ENCODE measurements at regions not wholly inside any gene's neighbourhood (a gene's known extent, or its start where the extent isn't known, plus 50 kb on each side); places are given as distances from the start of the nearest gene placed in this dataset.

DNA sequence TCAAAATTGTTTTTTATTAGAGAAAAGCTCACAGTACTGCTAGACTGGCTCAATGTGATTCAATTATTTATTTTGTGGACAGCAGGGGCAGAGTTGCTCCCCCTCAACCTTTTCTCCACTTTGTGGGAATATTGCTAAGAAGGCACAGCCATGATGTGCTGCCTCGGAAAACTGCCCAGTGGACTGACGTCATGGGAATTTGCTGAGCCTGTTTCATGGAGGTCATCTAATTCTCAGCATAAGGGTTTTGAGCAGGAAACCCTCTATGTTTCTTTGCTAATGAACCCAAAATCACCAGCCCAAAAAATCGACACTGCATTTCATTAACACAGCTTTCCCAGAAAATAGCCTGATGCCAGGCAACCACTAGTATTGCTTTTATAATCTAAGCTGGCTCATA, 228.8 kb upstream of the FAM3C start:
- POLR2A ChIA-PET, result no interaction called here
- H3K27me3 Mint-ChIP-seq, result peaks cover 0 to 4% (median 0%) of the 10 kb centered on the region in 5 donors
- intact Hi-C loops (cut with micrococcal nuclease), result no loop called here
- no peaks in the 10 kb centered on the region for H3K4me1 ChIP-seq (ENCODE audit: control insufficient read depth in 2 of 2, insufficient read depth in 2 of 2, low read length in 2 of 2)
- no peak overlapping the region for H3K27ac ChIP-seq (ENCODE audit: low read depth, low read length)
- H3K4me3 Mint-ChIP-seq, result no peak overlapping the region
- no peaks in the 10 kb centered on the region for H3K36me3 ChIP-seq (ENCODE audit: control insufficient read depth in 2 of 3, insufficient read depth in 3 of 3, low read length in 3 of 3)
- no peaks in the 10 kb centered on the region for H3K9me3 Mint-ChIP-seq
- no peak for ATAC-seq
- H3K4me3 ChIP-seq (ENCODE audit: low read length), result no peak overlapping the region
- no peak overlapping the region for H3K27ac Mint-ChIP-seq
- no peaks in the 10 kb centered on the region for H3K9me3 ChIP-seq (ENCODE audit: control insufficient read depth in 2 of 3, low read length in 3 of 3)
- H3K27me3 ChIP-seq (ENCODE audit: control insufficient read depth in 2 of 2, insufficient read depth in 2 of 2, low read length in 2 of 2), result no peaks in the 10 kb centered on the region
- CTCF ChIA-PET, result no interaction called here
- H3K4me1 Mint-ChIP-seq, result no peaks in the 10 kb centered on the region
- DNase-seq, result no peak
- H3K36me3 Mint-ChIP-seq, result no peaks in the 10 kb centered on the region

DNA sequence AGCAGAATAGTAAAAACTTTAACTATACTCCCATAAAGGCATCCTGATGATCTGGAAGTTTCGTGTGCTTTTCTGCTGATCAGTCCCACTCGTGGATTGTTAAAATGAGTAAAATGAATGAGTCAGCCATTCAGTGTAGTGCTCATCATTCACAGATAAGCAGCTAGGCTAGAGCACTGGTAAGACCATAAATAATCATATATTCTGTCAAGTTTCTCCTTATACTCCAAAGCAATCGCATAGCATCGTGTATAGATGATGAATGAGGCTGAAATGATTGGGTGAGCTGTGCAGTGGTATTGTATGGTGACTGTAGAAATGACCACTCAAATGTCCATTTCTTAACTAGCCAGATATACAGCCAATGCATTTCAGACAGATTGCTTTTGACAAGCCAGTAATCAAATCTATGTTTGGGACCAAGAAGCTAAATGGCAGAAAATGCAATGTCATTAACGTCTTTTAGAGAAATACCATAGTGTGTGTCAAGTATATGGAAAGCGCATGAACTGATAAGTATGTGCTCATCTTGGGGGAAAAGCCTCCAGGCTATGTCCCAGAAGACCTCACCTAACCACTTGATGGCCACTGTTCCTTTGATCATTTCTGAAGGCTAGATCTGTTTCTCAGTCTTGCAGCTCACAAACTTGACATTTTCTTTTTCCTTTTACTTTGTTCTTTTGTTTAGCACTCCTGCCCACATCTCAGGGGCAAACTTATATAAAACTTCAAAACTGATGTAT, 227.2 kb upstream of the FAM3C start:
- H3K4me1 ChIP-seq (ENCODE audit: control insufficient read depth in 2 of 2, insufficient read depth in 2 of 2, low read length in 2 of 2), result no peaks in the 10 kb centered on the region
- intact Hi-C loops (cut with micrococcal nuclease), result no loop called here
- Mint-ChIP-seq H3K27me3 (no peaks in the 10 kb centered on the region), H3K36me3 (no peaks in the 10 kb centered on the region), H3K27ac (no peak overlapping the region), H3K4me3 (no peak overlapping the region), H3K4me1 (no peaks in the 10 kb centered on the region), H3K9me3 (no peaks in the 10 kb centered on the region)
- ATAC-seq, result no peak
- ChIA-PET POLR2A (no interaction called here), CTCF (no interaction called here)
- no peaks in the 10 kb centered on the region for H3K36me3 ChIP-seq (ENCODE audit: control insufficient read depth in 2 of 3, insufficient read depth in 3 of 3, low read length in 3 of 3)
- no peak overlapping the region for H3K27ac ChIP-seq (ENCODE audit: low read depth, low read length)
- H3K9me3 ChIP-seq (ENCODE audit: control insufficient read depth in 2 of 3, low read length in 3 of 3), result no peaks in the 10 kb centered on the region
- DNase-seq, result no peak
- no peak overlapping the region for H3K4me3 ChIP-seq (ENCODE audit: low read length)
- no peaks in the 10 kb centered on the region for H3K27me3 ChIP-seq (ENCODE audit: control insufficient read depth in 2 of 2, insufficient read depth in 2 of 2, low read length in 2 of 2)

DNA sequence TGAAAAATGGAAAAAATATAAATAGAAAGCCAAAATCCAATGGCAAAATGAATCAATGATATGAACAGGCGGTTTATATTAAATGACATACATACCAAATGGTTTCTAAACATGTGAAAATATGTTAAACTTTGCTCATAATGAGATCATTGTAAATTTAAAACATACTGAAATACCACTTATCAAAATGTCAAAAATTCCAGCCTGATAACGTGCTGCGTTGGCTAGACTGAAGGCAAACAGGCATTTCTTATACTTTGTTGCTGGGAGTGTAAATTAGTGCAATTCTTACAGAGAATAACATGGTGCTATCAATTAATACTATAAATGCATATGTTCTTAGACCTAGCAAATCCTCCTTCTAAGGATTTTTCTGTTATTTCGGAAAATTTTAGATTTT, 225.8 kb upstream of the FAM3C start:
- no peak for ATAC-seq
- Histone ChIP-seq H3K9me3 (ENCODE audit: control insufficient read depth in 2 of 3, low read length in 3 of 3) (no peaks in the 10 kb centered on the region), H3K4me1 (ENCODE audit: control insufficient read depth in 2 of 2, insufficient read depth in 2 of 2, low read length in 2 of 2) (no peaks in the 10 kb centered on the region), H3K4me3 (ENCODE audit: low read length) (no peak overlapping the region), H3K36me3 (ENCODE audit: control insufficient read depth in 2 of 3, insufficient read depth in 3 of 3, low read length in 3 of 3) (no peaks in the 10 kb centered on the region), H3K27ac (ENCODE audit: low read depth, low read length) (no peak overlapping the region), H3K27me3 (ENCODE audit: control insufficient read depth in 2 of 2, insufficient read depth in 2 of 2, low read length in 2 of 2) (no peaks in the 10 kb centered on the region)
- ChIA-PET CTCF (no interaction called here), POLR2A (no interaction called here)
- Mint-ChIP-seq H3K36me3 (no peaks in the 10 kb centered on the region), H3K4me1 (no peaks in the 10 kb centered on the region), H3K9me3 (peaks cover 0 to 6% (median 0%) of the 10 kb centered on the region in 11 donors), H3K4me3 (no peak overlapping the region), H3K27me3 (peaks cover 0 to 6% (median 0%) of the 10 kb centered on the region in 5 donors), H3K27ac (no peak overlapping the region)
- intact Hi-C loops (cut with micrococcal nuclease), result no loop called here
- no peak for DNase-seq

GRCh38 chr7:121620953-121621606, 225.0 kb upstream of the FAM3C start:
- Mint-ChIP-seq H3K9me3 (peaks cover 0 to 6% (median 0%) of the 10 kb centered on the region in 11 donors), H3K27me3 (peaks cover 0 to 6% (median 0%) of the 10 kb centered on the region in 5 donors)

DNA sequence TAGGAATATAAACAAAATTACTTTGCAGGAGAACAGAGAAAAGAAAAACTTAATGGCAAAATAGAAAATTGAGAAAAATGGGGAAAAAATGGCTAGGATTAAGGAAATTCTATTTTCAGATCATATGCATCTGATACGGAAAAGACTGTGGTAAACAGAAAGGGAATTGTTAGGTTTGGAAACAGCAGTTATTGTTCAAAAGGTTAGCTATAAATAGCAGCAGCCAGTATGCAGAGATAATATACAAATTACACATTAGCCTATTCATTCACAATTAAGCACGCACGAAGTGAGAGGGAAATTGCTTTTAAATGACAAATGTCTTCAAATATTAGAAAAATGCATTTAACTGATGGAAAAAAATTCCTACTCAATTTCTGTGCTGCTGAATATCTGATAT, 224.1 kb upstream of the FAM3C start:
- POLR2A ChIA-PET, result no interaction called here
- Histone ChIP-seq H3K4me3 (ENCODE audit: low read length) (no peak overlapping the region), H3K27me3 (ENCODE audit: control insufficient read depth in 2 of 2, insufficient read depth in 2 of 2, low read length in 2 of 2) (no peaks in the 10 kb centered on the region), H3K4me1 (ENCODE audit: control insufficient read depth in 2 of 2, insufficient read depth in 2 of 2, low read length in 2 of 2) (no peaks in the 10 kb centered on the region), H3K27ac (ENCODE audit: low read depth, low read length) (no peak overlapping the region), H3K9me3 (ENCODE audit: control insufficient read depth in 2 of 3, low read length in 3 of 3) (no peaks in the 10 kb centered on the region), H3K36me3 (ENCODE audit: control insufficient read depth in 2 of 3, insufficient read depth in 3 of 3, low read length in 3 of 3) (no peaks in the 10 kb centered on the region)
- no peak overlapping the region for H3K27ac Mint-ChIP-seq
- H3K4me3 Mint-ChIP-seq, result no peak overlapping the region
- no peak for DNase-seq
- no peaks in the 10 kb centered on the region for H3K36me3 Mint-ChIP-seq
- intact Hi-C loops (cut with micrococcal nuclease), result no loop called here
- ATAC-seq, result no peak
- H3K4me1 Mint-ChIP-seq, result no peaks in the 10 kb centered on the region
- CTCF ChIA-PET, result no interaction called here
- peaks cover 0 to 6% (median 0%) of the 10 kb centered on the region in 11 donors for H3K9me3 Mint-ChIP-seq
- H3K27me3 Mint-ChIP-seq, result peaks cover 0 to 6% (median 0%) of the 10 kb centered on the region in 5 donors

More at GRCh38 chr7:121620953-121621606, 225.0 kb upstream of the FAM3C start:
- intact Hi-C loops (cut with micrococcal nuclease), result no loop called here
- CTCF ChIA-PET, result no interaction called here
- Histone ChIP-seq H3K27ac (ENCODE audit: low read depth, low read length) (no peak overlapping the region), H3K4me1 (ENCODE audit: control insufficient read depth in 2 of 2, insufficient read depth in 2 of 2, low read length in 2 of 2) (no peaks in the 10 kb centered on the region), H3K27me3 (ENCODE audit: control insufficient read depth in 2 of 2, insufficient read depth in 2 of 2, low read length in 2 of 2) (no peaks in the 10 kb centered on the region), H3K9me3 (ENCODE audit: control insufficient read depth in 2 of 3, low read length in 3 of 3) (no peaks in the 10 kb centered on the region), H3K4me3 (ENCODE audit: low read length) (no peak overlapping the region), H3K36me3 (ENCODE audit: control insufficient read depth in 2 of 3, insufficient read depth in 3 of 3, low read length in 3 of 3) (no peaks in the 10 kb centered on the region)
- POLR2A ChIA-PET, result no interaction called here
- Mint-ChIP-seq H3K4me1 (no peaks in the 10 kb centered on the region), H3K27ac (no peak overlapping the region), H3K4me3 (no peak overlapping the region), H3K36me3 (no peaks in the 10 kb centered on the region)
- ATAC-seq, result no peak
- DNase-seq, result no peak

DNA sequence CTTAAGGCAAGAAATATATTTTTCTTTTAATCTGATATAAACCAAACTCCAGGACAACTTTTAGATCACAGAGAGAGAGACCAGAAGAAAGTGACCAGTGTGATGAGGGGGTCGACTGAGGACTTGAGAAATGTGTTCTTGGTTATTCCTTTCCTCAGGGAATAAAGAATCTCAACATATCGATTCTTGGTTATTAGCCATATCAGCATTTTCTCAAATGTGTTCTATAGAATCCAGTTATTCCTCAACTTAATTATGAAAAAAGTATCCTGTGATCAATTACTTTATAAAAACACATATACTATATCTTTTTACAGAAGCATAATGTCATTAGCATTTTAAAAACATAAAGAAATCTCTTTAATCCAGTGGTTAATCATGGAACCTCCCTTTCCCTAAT, 222.1 kb upstream of the FAM3C start:
- no peaks in the 10 kb centered on the region for H3K27me3 ChIP-seq (ENCODE audit: control insufficient read depth in 2 of 2, insufficient read depth in 2 of 2, low read length in 2 of 2)
- no peak overlapping the region for H3K4me3 ChIP-seq (ENCODE audit: low read length)
- no peak for ATAC-seq
- POLR2A ChIA-PET, result no interaction called here
- Mint-ChIP-seq H3K27ac (no peak overlapping the region), H3K36me3 (no peaks in the 10 kb centered on the region), H3K4me3 (no peak overlapping the region), H3K9me3 (peaks cover 0 to 6% (median 0%) of the 10 kb centered on the region in 11 donors), H3K4me1 (no peaks in the 10 kb centered on the region), H3K27me3 (peaks cover 0 to 6% (median 0%) of the 10 kb centered on the region in 5 donors)
- H3K27ac ChIP-seq (ENCODE audit: low read depth, low read length), result no peak overlapping the region
- H3K4me1 ChIP-seq (ENCODE audit: control insufficient read depth in 2 of 2, insufficient read depth in 2 of 2, low read length in 2 of 2), result no peaks in the 10 kb centered on the region
- intact Hi-C loops (cut with micrococcal nuclease), result no loop called here
- no peaks in the 10 kb centered on the region for H3K36me3 ChIP-seq (ENCODE audit: control insufficient read depth in 2 of 3, insufficient read depth in 3 of 3, low read length in 3 of 3)
- H3K9me3 ChIP-seq (ENCODE audit: control insufficient read depth in 2 of 3, low read length in 3 of 3), result no peaks in the 10 kb centered on the region
- CTCF ChIA-PET, result no interaction called here
- DNase-seq, result no peak

DNA sequence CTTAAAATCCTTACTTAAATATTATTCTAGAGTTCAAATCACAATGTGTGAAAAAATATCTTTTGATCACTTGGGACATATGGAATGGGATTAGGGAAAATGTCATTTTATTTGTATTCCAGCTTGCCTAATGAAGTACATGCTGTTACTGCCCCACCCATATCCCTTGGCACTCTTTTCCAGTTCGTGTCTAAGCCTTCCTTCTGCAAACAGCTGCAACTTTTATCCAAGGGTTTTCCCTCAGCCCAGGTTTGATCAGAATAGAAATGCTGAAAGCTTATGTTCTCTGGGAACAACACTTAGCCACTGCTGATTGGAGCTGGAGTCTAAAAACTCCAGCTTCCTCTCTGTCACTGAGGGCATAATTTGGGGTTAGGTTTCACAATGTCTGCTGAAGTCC, 214.1 kb upstream of the FAM3C start:
- no peak for ATAC-seq
- no peaks in the 10 kb centered on the region for H3K9me3 ChIP-seq (ENCODE audit: control insufficient read depth in 2 of 3, low read length in 3 of 3)
- Mint-ChIP-seq H3K4me3 (no peak overlapping the region), H3K9me3 (peaks cover 0 to 2% (median 0%) of the 10 kb centered on the region in 11 donors), H3K4me1 (no peaks in the 10 kb centered on the region), H3K27ac (no peak overlapping the region), H3K27me3 (peaks cover 4 to 11% (median 6%) of the 10 kb centered on the region in 5 donors), H3K36me3 (no peaks in the 10 kb centered on the region)
- ChIA-PET POLR2A (no interaction called here), CTCF (no interaction called here)
- H3K27ac ChIP-seq (ENCODE audit: low read depth, low read length), result no peak overlapping the region
- intact Hi-C loops (cut with micrococcal nuclease), result no loop called here
- no peaks in the 10 kb centered on the region for H3K4me1 ChIP-seq (ENCODE audit: control insufficient read depth in 2 of 2, insufficient read depth in 2 of 2, low read length in 2 of 2)
- DNase-seq, result no peak
- no peaks in the 10 kb centered on the region for H3K36me3 ChIP-seq (ENCODE audit: control insufficient read depth in 2 of 3, insufficient read depth in 3 of 3, low read length in 3 of 3)
- no peak overlapping the region for H3K4me3 ChIP-seq (ENCODE audit: low read length)
- no peaks in the 10 kb centered on the region for H3K27me3 ChIP-seq (ENCODE audit: control insufficient read depth in 2 of 2, insufficient read depth in 2 of 2, low read length in 2 of 2)
